Astrocyte (in vitro differentiated cells and primary cell): ENCODE measurements at regions not wholly inside any gene's neighbourhood (a gene's known extent, or its start where the extent isn't known, plus 50 kb on each side); places are given as distances from the start of the nearest gene placed in this dataset.

Experiments used
- DNase-seq: peaks from one replicate; pipeline ENCODE4 v3.0.0-alpha.2; 2010; ENCODE audit warnings: low read depth
- FAIRE-seq: peaks from 2 replicates; lab custom pipeline; 2011; peaks lifted over from hg19 to GRCh38; lab: Jason Lieb, UNC
- H2AFZ ChIP-seq: 2 replicates; pipeline ENCODE4 v1.6.0; 2012; ENCODE audit warnings: low read depth, low read length, inconsistent platforms
- H3K27ac ChIP-seq: 2 replicates; pipeline ENCODE4 v1.5.1; 2011; ENCODE audit warnings: low read depth, low read length, inconsistent platforms
- H3K27me3 ChIP-seq: 2 replicates; pipeline ENCODE4 v1.6.0; 2011; ENCODE audit warnings: low read length, inconsistent platforms; ENCODE audit not compliant: insufficient read depth
- H3K36me3 ChIP-seq: 2 replicates; pipeline ENCODE4 v1.5.1; 2011; ENCODE audit warnings: low read length, inconsistent platforms; ENCODE audit not compliant: insufficient read depth
- H3K4me1 ChIP-seq: 2 replicates; pipeline ENCODE4 v1.5.1; 2011; ENCODE audit warnings: low read length, inconsistent platforms; ENCODE audit not compliant: insufficient read depth
- H3K4me2 ChIP-seq: 2 replicates; pipeline ENCODE4 v1.6.0; 2012; ENCODE audit warnings: low read length, inconsistent platforms
- H3K4me3 ChIP-seq: 2 replicates; pipeline ENCODE4 v1.5.1; 2011; ENCODE audit warnings: low read depth, mild to moderate bottlenecking, low read length, inconsistent platforms; ENCODE audit not compliant: insufficient read depth
- H3K79me2 ChIP-seq: 2 replicates; pipeline ENCODE4 v1.6.0; 2012; ENCODE audit warnings: mild to moderate bottlenecking, low read length, inconsistent platforms; ENCODE audit not compliant: insufficient read depth
- H3K9ac ChIP-seq: 2 replicates; pipeline ENCODE4 v1.6.0; 2012; ENCODE audit warnings: mild to moderate bottlenecking, low read length, inconsistent platforms
- H3K9me3 ChIP-seq: 2 replicates; pipeline ENCODE4 v1.5.1; 2012; ENCODE audit warnings: low read depth, mild to moderate bottlenecking, low read length, inconsistent platforms; ENCODE audit not compliant: insufficient read depth
- H4K20me1 ChIP-seq: 2 replicates; pipeline ENCODE4 v1.6.0; 2012; ENCODE audit warnings: low read length, inconsistent platforms; ENCODE audit not compliant: insufficient read depth
- H3K27ac Mint-ChIP-seq: one replicate; pipeline ENCODE4 v1.8.0; 2021; ENCODE audit warnings: mild to moderate bottlenecking, mixed read lengths; ENCODE audit not compliant: unreplicated experiment
- H3K27me3 Mint-ChIP-seq: one replicate; pipeline ENCODE4 v1.8.0; 2021; ENCODE audit warnings: low read depth, mixed read lengths; ENCODE audit not compliant: unreplicated experiment
- H3K36me3 Mint-ChIP-seq: one replicate; pipeline ENCODE4 v1.8.0; 2021; ENCODE audit warnings: low read depth, mixed read lengths; ENCODE audit not compliant: unreplicated experiment
- H3K4me1 Mint-ChIP-seq: one replicate; pipeline ENCODE4 v1.8.0; 2021; ENCODE audit warnings: low read depth, mixed read lengths; ENCODE audit not compliant: unreplicated experiment
- H3K4me3 Mint-ChIP-seq: one replicate; pipeline ENCODE4 v1.8.0; 2021; ENCODE audit warnings: mild to moderate bottlenecking, moderate library complexity, mixed read lengths; ENCODE audit not compliant: unreplicated experiment
- H3K9me3 Mint-ChIP-seq: one replicate; pipeline ENCODE4 v1.8.0; 2021; ENCODE audit warnings: mild to moderate bottlenecking, mixed read lengths; ENCODE audit not compliant: unreplicated experiment
- CTCF ChIP-seq: IDR thresholded peaks from 2 replicates; pipeline ENCODE4 v1.5.1; 2011; ENCODE audit warnings: low read depth, mild to moderate bottlenecking, inconsistent platforms, low read length, moderate library complexity; ENCODE audit not compliant: insufficient read depth
- EZH2 ChIP-seq: IDR thresholded peaks from 2 replicates; pipeline ENCODE4 v1.6.1; 2012; ENCODE audit warnings: mild to moderate bottlenecking, low read length, inconsistent platforms; ENCODE audit not compliant: insufficient read depth

DNA sequence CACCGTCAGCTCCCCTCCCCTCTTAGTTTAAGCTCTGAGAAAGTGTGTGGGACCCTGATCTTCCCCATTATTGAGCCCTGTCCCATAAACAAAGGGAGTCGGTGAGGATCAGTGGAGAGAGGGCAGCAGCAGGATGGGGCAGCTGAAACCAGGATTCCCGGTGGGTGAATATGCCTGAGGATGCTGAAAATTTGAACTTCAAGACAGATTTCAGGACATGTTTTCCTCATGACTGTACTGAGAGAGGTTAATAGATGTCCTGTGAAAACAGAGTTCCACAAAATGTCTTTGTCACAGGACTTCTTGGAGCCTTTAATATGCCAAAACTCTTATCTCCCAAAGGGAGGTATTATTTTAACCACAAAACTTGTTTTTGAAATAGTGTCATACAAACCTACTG, 53.5 kb upstream of the SLC22A16 start:
- peak overlapping the region; percentile 85 for H3K27ac Mint-ChIP-seq
- H3K4me3 Mint-ChIP-seq = no peak overlapping the region
- Histone ChIP-seq H3K4me1 (peaks cover 32% of the 10 kb centered on the region), H3K4me3 (no peak overlapping the region), H3K4me2 (peak overlapping the region; percentile 59), H3K79me2 (no peaks in the 10 kb centered on the region), H3K27me3 (no peaks in the 10 kb centered on the region), H3K9ac (peak overlapping the region; percentile 49), H2AFZ (peak overlapping the region; percentile 50), H4K20me1 (no peaks in the 10 kb centered on the region), H3K9me3 (no peaks in the 10 kb centered on the region), H3K36me3 (no peaks in the 10 kb centered on the region), H3K27ac (peak overlapping the region; percentile 79)
- peak; percentile 43 for DNase-seq
- no peaks in the 10 kb centered on the region for H3K9me3 Mint-ChIP-seq
- FAIRE-seq = no peak
- no peak for TF ChIP-seq EZH2
- no peaks in the 10 kb centered on the region for H3K27me3 Mint-ChIP-seq
- H3K4me1 Mint-ChIP-seq = peaks cover 28% of the 10 kb centered on the region
- H3K36me3 Mint-ChIP-seq = peaks cover under 1% of the 10 kb centered on the region

GRCh38 chr6:110529355-110529754, 52.9 kb upstream of the SLC22A16 start:
- Mint-ChIP-seq H3K4me3 (peak overlapping the region; percentile 18), H3K9me3 (no peaks in the 10 kb centered on the region), H3K27me3 (no peaks in the 10 kb centered on the region), H3K4me1 (peaks cover 27% of the 10 kb centered on the region), H3K27ac (peak overlapping the region; percentile 85), H3K36me3 (no peaks in the 10 kb centered on the region)
- Histone ChIP-seq H3K4me3 (no peak overlapping the region), H3K4me1 (peaks cover 32% of the 10 kb centered on the region), H3K27me3 (no peaks in the 10 kb centered on the region), H4K20me1 (no peaks in the 10 kb centered on the region), H3K36me3 (no peaks in the 10 kb centered on the region), H3K4me2 (peak overlapping the region; percentile 59), H2AFZ (peak overlapping the region; percentile 26), H3K9ac (peak overlapping the region; percentile 49), H3K27ac (peak overlapping the region; percentile 79), H3K79me2 (no peaks in the 10 kb centered on the region), H3K9me3 (no peaks in the 10 kb centered on the region)
- peak; percentile 67 for DNase-seq
- TF ChIP-seq CTCF (no peak), EZH2 (no peak)
- no peak for FAIRE-seq

DNA sequence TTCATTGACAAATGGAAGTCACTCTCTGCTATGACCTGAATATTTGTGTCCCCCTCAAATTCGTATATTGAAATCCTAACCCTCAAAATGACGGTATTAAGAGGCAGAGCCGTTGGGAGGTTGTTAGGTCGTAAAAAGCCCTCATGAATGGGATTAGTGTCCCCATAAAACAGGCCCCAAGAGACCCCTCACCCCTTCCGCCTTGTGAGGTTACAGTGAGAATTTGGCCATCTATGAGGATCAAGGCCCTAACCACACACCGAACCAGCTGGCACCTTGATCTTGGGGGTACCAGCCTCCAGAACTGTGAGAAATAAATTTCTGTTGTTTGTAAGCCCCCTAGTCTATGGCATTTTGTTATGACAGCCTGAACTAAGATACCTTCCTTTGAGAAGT, 52.5 kb upstream of the SLC22A16 start:
- Mint-ChIP-seq H3K36me3 (no peaks in the 10 kb centered on the region), H3K9me3 (no peaks in the 10 kb centered on the region), H3K4me3 (no peak overlapping the region), H3K4me1 (peaks cover 27% of the 10 kb centered on the region), H3K27ac (peak overlapping the region; percentile 85), H3K27me3 (no peaks in the 10 kb centered on the region)
- Histone ChIP-seq H3K79me2 (no peaks in the 10 kb centered on the region), H4K20me1 (no peaks in the 10 kb centered on the region), H3K9ac (peak overlapping the region; percentile 49), H3K9me3 (no peaks in the 10 kb centered on the region), H2AFZ (peak overlapping the region; percentile 26), H3K4me2 (peak overlapping the region; percentile 59), H3K4me3 (no peak overlapping the region), H3K4me1 (peaks cover 32% of the 10 kb centered on the region), H3K27me3 (no peaks in the 10 kb centered on the region), H3K36me3 (no peaks in the 10 kb centered on the region), H3K27ac (peak overlapping the region; percentile 79)
- no peak for FAIRE-seq
- TF ChIP-seq EZH2 (no peak), CTCF (no peak)
- DNase-seq = no peak
